Esophagus muscularis mucosa (tissue), 3 donors: ENCODE measurements at regions not wholly inside any gene's neighbourhood (a gene's known extent, or its start where the extent isn't known, plus 50 kb on each side); places are given as distances from the start of the nearest gene placed in this dataset.

Experiments used
- CTCF ChIP-seq, 3 experiments: fragments of 200-600 bp in 2 of 3; fragments of 450-650 bp in 1 of 3; sonication (generic) in 2 of 3; IDR thresholded peaks; one replicate each; pipeline ENCODE4 v1.5.1; 2017 to 2019; ENCODE audit warnings: antibody characterized with exemption in 3 of 3, mild to moderate bottlenecking in 2 of 3, moderate library complexity in 1 of 3
- POLR2A ChIP-seq: fragments of 450-650 bp; IDR thresholded peaks from one replicate; pipeline ENCODE4 v1.6.1; 2017; ENCODE audit warnings: antibody characterized with exemption, moderate library complexity, mild to moderate bottlenecking, low read depth
- POLR2AphosphoS5 ChIP-seq, 2 donors: sonication (generic); formaldehyde crosslinking; IDR thresholded peaks; one replicate each; pipeline ENCODE4 v1.6.1; 2017; ENCODE audit warnings: antibody characterized with exemption in 2 of 2

GRCh38 chr13:37491661-37492060 lies 106.9 kb downstream of the POSTN start:
- TF ChIP-seq CTCF (IDR thresholded peaks at IDR 0.05) (no peak), POLR2AphosphoS5 (IDR thresholded peaks at IDR 0.05) (no peak), POLR2A (no peak)
